NB4 (cell line): ENCODE measurements at regions not wholly inside any gene's neighbourhood (a gene's known extent, or its start where the extent isn't known, plus 50 kb on each side); places are given as distances from the start of the nearest gene placed in this dataset.

Experiments
- POLR2A ChIP-seq: IDR thresholded peaks from 2 replicates; pipeline ENCODE4 v1.6.1; 2011; ENCODE audit warnings: mild to moderate bottlenecking; ENCODE audit not compliant: insufficient read length; ENCODE audit errors: extremely low read depth
- TF ChIP-seq, protein P1 (sequence below): IDR thresholded peaks from one replicate; pipeline ENCODE4 v1.5.1; 2012; ENCODE audit warnings: low read depth, low read length

DNA sequence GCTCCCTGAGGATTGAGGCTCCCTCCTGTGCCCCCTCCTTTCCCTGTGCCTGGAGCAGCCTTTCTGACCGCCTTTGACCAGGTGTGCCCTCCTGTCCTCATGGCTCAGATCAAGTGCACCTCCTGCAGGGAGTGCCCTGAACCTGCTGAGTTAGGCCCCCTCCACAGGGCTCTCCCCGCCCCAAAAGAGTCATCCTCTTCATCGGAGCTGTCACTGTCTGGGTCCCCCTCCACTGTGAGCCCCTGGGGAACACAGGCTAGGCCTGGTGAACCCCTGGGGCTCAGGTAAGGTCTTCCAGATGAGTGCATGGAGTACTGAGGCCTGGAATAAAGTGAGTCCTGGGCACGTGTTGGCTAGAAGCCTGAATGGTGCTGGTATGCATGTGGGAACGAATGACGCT, 173.5 kb downstream of the INHBB start:
- TF ChIP-seq, protein P1, sequence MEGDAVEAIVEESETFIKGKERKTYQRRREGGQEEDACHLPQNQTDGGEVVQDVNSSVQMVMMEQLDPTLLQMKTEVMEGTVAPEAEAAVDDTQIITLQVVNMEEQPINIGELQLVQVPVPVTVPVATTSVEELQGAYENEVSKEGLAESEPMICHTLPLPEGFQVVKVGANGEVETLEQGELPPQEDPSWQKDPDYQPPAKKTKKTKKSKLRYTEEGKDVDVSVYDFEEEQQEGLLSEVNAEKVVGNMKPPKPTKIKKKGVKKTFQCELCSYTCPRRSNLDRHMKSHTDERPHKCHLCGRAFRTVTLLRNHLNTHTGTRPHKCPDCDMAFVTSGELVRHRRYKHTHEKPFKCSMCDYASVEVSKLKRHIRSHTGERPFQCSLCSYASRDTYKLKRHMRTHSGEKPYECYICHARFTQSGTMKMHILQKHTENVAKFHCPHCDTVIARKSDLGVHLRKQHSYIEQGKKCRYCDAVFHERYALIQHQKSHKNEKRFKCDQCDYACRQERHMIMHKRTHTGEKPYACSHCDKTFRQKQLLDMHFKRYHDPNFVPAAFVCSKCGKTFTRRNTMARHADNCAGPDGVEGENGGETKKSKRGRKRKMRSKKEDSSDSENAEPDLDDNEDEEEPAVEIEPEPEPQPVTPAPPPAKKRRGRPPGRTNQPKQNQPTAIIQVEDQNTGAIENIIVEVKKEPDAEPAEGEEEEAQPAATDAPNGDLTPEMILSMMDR: no peak
- no peak for TF ChIP-seq POLR2A
